Urothelium cell line (cell line): ENCODE measurements at regions not wholly inside any gene's neighbourhood (a gene's known extent, or its start where the extent isn't known, plus 50 kb on each side); places are given as distances from the start of the nearest gene placed in this dataset.
"Not testable (repeated sequence)": the region's sequence is repeated elsewhere in the genome, so short reads cannot be mapped to it uniquely, and the experiment has no call there.

Experiments used
- DNase-seq: peaks from one replicate; pipeline ENCODE4 v3.0.0; 2011; ENCODE audit warnings: low spot score, mixed read lengths
- FAIRE-seq: peaks from 2 replicates; lab custom pipeline; 2011; peaks lifted over from hg19 to GRCh38; lab: Jason Lieb, UNC

DNA sequence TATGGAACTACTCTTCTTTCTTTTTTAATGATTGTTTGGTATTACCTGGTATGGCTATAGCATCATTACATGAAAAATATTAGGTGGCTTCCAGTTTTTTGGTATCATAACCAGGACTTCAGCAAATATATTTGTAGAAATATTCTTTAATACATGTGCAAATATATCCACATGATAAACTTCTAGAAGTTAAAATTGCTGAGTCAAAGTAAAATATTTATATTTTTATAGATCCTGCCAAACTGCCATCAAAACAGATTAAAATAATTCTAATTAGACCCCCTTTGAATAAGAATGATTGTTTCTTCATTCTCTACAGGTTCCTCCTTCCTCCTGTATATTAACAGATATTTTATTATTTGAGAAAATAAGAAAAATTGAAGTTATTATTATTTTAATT is 708.5 kb upstream of the INTU start:
- FAIRE-seq: no peak
- DNase-seq: no peak

DNA sequence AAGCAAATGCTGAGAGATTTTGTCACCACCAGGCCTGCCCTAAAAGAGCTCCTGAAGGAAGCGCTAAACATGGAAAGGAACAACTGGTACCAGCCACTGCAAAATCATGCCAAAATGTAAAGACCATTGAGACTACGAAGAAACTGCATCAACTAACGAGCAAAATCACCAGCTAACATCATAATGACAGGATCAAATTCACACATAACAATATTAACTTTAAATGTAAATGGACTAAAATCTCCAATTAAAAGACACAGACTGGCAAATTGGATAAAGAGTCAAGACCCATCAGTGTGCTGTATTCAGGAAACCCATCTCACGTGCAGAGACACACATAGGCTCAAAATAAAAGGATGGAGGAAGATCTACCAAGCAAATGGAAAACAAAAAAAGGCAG is 702.7 kb upstream of the INTU start:
- FAIRE-seq, DNase-seq: not testable (repeated sequence)

DNA sequence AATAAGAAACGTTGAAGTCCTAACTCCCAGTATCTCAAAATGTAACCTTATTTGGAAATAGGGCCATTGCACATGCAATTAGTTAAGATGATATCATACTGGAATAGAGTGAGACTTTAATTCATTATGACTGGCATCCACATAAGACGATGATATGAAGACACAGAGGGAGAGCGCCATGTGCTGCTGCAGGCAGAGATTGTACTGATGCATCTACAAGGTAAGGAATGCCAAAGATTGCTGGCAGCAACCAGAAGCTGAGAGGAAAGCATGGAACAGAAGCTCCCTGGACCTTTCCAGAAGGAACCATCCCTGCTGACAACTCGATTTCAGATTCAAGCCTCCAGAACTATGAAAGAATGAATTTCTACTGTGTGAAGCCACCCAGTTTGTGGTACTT is 697.0 kb upstream of the INTU start:
- FAIRE-seq (no peak), DNase-seq (no peak)

DNA sequence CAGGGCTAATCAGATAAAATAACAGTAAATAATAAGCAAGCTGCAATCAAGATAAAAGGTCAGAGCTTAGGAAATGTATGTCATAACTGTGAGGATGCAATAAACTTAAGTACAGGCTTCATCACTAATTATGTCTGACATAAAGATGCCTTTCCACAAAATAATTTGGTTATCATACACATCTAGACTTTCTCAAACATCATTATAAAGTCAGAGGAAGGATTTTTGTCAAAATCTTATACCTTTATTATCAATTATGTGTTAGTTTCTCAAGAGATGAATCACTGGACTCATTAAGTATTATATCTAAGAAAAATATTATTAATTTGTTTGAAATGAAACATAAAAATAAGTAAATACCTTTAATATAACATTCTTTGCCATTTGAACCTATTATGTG is 695.4 kb upstream of the INTU start:
- DNase-seq: no peak
- no peak for FAIRE-seq

DNA sequence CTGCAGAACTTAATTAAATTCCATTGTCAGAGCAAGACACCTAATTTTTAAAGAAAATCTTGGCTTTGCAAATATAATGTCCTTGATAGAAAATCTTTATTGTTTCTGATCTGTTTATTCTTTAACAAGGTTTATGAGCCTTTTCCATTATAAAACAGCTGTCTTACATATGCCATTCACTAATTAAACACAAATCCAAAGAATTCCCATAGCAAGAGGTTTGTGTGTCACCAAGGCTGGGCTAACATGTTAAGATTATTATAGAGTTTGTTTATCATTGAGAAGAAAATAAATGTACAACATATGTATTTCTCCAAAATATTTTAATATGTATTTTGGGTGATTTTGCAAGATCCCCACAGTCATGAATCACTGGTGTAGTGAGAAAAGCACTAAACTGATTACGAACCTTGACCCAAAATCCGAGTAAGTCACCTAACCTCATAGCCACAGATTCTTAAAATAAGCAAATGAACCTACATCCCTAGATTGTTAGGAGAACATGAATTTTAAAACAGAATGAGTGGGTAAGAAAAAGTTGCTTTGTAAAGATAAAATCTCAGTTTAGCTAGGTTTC is 694.8 kb upstream of the INTU start:
- FAIRE-seq (no peak), DNase-seq (no peak)

DNA sequence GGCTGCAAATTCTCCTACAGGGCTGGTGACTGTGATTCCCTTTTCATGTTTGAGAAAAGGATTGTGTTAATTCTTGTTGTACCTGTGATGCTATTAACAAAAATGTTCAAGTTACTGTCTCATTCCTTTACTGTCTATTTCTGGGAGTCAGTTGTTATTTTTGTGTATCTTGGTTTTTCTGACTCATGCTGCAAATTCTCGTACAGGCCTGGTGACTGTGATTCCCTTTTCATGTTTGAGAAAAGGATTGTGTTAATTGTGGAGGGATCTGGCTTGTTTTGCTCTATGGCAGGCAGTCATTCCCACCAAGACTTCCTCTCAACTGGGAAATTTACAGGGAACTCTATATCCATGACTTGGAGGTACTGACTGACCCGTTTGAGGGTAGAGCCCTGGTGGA is 693.4 kb upstream of the INTU start:
- DNase-seq (peak; percentile 11), FAIRE-seq (no peak)

DNA sequence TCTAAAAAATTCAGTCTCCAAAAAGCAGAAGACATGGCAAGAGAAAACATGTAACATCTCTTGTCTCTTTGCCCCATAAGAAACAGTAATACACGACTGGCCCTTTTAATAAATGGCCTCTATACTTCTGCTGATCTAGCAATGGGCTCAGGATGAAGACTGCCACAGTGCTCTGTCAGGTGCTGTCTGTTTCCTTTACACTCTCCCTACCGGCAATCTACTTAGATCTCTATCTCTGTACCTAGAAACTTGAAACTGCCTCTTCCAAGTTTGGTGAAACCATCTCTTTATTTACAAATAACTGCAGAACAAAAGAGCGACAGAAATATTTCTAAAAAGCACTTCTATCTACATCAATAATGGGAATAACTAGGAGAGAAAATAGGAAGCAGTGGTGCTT is 685.2 kb upstream of the INTU start:
- no peak for FAIRE-seq
- DNase-seq: no peak

DNA sequence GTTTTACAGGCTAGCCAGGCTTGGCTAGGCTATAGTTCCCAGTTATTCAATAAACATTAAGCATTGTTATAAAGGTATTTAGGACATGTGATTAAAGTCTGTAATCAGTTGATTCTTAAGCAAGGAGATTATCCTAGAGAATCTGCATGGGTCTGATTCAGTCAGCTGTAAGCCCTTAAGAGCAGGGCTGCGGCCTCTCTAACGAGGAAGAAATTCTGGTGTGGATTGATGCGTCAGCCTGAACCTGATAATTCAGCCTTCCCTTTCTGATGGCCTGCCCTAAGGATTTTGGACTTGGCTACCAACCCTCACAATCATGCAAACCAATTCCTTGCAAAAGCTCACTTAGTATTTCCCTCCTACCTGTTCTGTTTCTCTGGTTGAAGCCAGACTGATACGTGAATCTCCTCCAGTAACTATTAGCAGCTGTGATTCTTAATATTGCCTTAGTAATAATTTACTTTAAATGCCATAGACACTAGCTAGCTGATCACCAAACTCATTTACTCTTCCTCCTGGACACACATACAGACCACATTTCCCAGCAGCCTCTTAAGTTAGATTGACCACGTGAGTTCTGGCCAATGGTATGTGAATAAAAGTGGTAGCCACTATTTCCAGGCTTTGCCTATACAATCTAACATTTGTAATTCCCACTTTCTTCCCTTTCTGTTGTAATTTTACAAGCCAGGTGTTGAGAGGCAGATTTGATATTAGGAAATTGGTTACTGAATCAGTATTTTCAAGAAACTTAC is 678.0 kb upstream of the INTU start:
- FAIRE-seq (no peak), DNase-seq (no peak)

DNA sequence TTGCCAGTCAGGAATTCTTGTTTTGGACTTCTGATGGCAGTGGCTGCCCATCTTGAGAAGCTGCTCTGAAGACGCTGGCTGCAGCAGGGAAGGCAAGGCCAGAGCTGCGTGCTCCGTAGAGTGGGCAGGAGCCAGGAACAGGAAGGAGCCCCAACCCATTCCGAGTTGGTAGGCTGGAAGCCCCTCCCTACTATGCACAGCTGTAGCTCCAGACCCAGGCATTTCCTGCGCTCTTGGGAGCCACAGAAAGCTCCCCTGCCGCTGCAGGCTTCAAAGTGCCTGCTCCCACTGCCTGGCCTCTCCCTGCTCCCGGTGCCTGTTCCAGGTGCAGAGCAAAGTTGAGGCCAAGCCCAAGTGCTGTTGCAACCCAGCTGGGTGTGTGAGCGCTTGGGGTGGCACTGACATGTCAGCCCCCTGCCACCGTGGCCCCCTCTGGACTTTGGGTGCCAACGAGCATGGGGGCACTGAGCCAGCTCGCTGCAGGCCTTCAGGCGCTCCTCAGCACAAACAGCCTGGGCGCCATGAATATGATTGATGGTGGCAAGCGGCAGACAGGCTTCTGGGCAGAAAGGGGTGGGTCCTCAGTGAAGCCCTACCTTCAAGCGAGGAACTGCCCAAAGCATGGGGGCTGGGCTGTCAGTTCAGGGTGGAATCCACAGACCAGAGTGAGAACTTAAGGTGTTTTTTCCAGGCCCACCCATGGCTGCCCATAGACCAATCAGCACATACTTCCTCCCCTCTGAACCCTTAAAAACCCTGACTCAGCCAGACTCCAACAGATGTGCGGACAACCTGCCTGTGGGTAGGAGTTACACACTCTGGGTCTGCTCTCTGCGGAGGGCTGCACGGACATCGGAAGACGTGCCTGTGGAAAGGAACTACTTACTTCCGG is 677.2 kb upstream of the INTU start:
- no peak for FAIRE-seq
- no peak for DNase-seq

DNA sequence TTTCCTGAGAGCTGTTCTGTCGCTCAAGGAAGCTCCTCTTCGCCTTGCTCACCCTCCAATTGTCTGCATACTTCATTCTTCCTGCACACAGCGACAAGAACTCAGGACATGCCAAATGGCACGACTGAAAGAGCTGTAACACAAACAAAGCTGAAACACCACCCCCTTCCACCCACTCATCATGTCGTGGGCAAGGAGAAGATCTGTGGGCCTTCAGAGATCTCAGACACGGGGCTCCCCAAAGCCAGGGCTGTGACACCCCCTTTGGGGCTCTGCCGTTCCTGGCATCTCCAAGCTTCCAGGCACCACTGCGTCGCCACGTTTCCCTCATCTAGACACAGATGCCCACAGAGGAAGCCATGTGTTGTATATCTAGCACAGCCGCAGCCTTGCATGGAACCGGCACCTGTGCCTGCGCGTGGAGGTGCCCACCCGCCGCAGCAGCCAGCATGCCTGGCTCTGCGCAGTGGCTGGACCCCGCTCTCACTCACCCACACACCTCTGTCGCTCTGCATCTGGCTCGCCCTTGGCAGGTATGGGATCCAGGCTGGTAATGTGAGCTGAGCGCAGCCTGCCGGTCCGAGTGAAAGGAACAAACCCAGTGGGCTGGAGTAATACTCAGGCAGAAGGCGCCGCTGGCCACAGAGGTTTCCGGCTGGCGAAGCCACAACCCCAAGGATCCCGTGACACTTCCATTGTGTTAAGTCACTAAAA is 676.4 kb upstream of the INTU start:
- FAIRE-seq (no peak), DNase-seq (no peak)

DNA sequence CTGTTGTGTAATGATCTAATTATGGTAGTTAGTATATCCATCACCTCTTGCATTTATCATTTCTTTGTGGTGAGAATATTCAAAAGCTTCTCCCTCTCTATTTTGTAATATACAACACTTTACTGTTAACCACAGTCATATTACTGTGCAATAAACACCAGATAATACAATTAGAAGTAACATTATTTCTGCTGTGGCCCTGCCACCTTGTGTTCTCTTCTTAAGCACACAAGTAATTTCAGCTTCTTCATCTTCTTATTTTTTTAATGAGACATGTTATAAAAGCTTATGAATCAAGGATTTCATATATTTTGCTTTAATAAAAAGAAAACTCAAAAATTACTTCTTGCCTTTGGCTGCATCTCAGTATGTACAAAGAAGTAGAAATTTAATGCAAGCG is 675.2 kb upstream of the INTU start:
- DNase-seq (no peak), FAIRE-seq (no peak)

DNA sequence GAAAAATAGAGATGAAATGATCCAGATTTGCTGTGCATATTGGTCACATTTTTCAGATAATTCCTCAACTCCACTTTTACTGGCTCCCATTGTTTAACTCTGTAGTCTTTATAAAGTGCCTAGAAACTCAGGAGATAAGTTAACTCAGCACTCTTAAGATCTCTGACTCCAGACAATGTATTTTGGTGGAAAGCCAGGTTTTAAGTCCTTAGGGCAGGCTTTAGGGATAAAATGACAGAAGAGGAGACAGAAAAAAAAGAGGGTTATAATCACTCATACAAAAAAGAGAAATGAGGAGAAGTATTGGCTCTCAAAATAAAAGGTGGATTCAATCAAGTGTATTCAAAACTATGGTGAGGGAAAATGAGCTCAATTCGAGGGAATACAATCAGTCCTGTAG is 674.8 kb upstream of the INTU start:
- DNase-seq (no peak), FAIRE-seq (no peak)

DNA sequence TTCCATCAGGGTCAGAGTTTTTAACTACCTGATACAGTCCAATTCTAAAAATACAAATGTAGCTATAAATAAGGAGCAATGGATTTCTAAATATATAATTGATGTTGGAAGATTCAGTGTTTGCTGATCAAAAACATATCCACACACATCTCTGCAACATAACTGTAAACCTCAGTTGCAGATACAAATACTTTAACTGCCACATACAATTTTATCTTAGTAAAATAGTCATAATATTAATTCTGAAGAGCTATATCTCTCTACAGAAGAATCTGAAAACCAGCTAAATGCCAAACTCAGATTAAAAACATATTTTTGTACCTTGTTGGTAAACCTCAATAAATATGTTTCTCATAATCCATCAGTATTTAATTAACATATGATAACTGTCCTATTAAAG is 674.3 kb upstream of the INTU start:
- DNase-seq (no peak), FAIRE-seq (no peak)

DNA sequence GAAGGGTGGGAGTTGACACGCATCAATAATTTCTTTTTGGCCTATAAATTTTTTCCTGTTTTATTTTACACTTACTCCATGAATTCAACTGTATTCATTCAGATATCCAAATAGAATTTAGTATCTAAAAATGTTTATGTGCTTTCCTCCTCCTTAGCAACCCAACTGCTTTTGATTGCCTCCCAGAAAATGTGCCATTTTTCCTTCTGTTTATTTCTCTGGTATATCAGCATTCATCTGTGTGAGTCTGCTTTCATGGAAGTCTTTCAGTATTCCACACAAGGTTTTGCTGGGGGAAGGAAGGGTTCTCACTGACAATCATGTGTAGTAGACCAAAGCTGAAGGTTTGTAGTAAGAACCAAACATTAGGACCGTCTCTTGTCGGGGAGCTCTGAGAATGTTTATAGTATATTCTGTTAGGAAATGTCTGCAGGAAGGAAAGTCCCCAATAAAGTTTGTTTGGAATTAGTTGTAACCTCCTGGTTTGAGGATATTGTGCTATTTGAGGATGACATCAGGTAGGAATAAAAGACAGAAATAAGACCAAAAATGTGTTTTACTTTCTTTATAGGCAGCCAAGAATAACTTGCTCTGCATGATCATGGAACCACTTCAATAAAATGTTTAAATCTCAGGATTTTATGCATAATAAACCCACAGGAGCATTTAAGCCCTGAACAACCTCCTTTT is 673.6 kb upstream of the INTU start:
- DNase-seq (no peak), FAIRE-seq (no peak)

DNA sequence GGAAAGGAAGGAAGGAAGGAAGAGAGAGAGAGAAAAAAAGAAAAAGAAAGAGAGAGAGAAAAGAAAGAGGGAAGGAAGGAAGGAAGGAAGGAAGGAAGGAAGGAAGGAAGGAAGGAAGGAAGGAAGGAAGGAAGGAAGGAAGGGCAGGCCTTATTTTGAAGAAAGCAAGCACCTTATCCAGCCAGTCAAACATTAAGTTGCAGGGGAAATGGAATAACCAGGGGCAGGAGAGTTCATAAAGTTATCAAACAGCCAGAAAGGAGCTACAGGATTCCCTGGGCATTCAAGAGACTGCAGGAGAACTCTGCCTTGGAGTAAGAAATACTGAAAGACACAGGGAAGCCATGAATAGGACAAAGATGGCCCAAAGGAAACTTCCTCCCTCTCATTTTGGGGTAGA is 672.0 kb upstream of the INTU start:
- FAIRE-seq: no peak
- DNase-seq: no peak

DNA sequence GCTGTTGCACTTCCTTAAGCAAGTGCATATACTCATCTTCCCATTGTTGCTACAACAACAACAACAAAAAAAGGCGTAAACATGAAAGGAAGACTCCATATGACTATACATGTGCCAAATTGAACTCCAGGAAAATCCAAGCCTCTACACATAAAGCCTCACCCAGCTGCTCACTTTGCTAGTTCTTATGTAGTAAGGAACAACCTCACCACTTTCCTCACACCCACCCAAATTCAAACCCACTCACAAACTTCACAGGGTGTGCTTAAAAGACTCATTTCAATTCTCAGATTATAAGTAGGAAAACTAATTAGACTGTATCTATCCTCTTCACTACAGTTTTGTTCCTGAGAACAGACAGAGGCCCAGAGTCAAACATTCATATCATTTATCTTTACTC is 671.1 kb upstream of the INTU start:
- DNase-seq (no peak), FAIRE-seq (no peak)

DNA sequence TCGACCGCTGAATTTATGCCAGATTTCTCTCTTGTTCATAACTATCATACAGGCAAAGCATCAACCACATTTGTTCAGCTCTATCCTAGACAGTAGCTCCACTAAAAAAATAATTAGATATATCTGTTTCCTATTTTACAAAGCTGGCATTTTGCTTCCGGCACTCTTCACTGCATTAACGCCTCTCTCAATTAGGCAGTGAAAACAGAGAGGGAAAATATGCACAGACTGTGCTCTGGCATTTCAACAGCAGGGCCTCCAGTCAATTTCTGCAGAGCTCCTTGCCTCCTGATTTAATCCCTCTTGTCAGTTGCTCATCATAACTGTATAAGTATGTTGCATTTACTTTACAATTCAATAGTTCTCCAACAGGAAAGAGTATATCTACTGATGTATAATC is 666.9 kb upstream of the INTU start:
- DNase-seq: no peak
- FAIRE-seq: no peak

DNA sequence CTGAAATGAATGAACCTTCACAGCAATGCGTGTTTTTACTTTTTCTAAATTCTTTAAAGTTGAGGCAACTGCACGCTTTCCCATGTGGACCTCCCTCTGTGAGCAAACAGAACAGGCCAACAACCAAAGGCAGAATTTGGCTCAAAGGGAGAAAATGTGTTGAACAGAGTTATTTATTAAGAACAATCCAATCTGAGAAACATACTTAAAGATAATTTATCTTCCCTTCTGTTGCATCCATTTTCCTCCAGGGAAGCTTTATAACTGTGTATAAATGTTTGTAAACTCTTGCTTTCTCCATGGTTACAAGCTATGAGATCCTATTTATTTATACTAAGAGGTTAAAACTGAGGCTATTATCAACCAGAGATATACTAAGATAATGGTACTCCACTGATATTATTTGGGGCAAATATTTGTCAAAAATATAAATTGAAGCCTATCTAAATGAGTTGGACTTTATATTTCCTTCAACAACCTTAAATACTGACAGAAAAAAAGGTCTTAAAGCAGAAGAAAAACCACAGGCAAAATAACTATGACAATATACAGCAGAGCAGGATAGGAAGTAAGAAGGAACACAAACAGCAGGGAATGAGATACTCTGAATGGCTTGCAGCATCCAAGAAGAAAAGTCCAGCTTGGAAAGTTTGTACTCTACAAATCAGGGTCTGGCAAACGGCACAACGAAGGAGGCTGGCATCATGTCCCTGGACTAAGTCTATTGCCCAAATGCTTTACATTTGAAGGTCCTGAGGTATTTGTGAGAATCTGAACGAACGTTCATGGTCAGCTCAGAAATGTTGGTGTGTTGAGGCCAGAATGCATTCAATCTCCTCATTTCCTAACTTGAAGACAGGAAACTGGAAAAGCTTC is 663.2 kb upstream of the INTU start:
- no peak for DNase-seq
- FAIRE-seq: no peak

DNA sequence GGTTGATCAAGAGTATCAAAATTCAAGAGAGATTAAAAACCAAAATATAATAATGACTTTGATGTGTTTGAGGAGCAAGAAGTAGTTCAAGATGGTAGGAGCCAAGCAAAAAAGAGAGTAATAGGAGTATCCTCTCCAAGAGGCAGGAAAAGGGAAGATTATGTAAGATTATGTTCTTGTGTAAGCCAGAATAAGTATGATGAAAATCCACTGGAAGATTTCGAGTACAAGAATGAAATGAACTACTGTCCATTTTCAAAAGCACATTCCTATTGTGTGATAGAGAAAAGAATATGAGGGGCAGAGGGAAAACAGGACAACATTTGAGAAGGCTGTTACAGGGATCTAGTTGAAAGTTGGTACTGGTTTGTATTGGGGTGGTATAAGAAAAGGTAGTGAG is 659.6 kb upstream of the INTU start:
- FAIRE-seq: no peak

More for the DNA sequence above, 659.6 kb upstream of the INTU start:
- no peak for DNase-seq
